Gastroesophageal sphincter (tissue), 4 donors: ENCODE measurements at regions not wholly inside any gene's neighbourhood (a gene's known extent, or its start where the extent isn't known, plus 50 kb on each side); places are given as distances from the start of the nearest gene placed in this dataset.

Experiments used
- ATAC-seq: fragments of 150-250 bp; one replicate; pipeline ENCODE4 v1.9.1; 2016; ENCODE audit warnings: mild to moderate bottlenecking, moderate library complexity
- H3K27ac ChIP-seq, 4 donors: fragments of 200-600 bp; sonication (generic) in 3 of 4; 1 replicate in 3 of 4; 2 replicates in 1 of 4; pipeline ENCODE4 v1.5.1; 2016 to 2019
- H3K27me3 ChIP-seq: fragments of 200-600 bp; sonication (generic); one replicate; pipeline ENCODE4 v1.5.1; 2019
- H3K36me3 ChIP-seq, 2 donors: fragments of 200-600 bp; sonication (generic); one replicate each; pipeline ENCODE4 v1.5.1; 2019; ENCODE audit warnings: control low read depth in 1 of 2
- H3K4me1 ChIP-seq, 3 donors: fragments of 200-600 bp; sonication (generic); 1 replicate in 2 of 3; 2 replicates in 1 of 3; pipeline ENCODE4 v1.5.1; 2016 to 2019; ENCODE audit warnings: control low read depth in 2 of 3
- H3K4me3 ChIP-seq, 2 donors: fragments of 200-600 bp; sonication (generic); one replicate each; pipeline ENCODE4 v1.5.1; 2019; ENCODE audit warnings: mild to moderate bottlenecking in 1 of 2, moderate library complexity in 1 of 2
- H3K9me3 ChIP-seq, 3 donors: fragments of 200-600 bp; sonication (generic); one replicate each; pipeline ENCODE4 v1.5.1; 2017 to 2019; ENCODE audit warnings: control low read depth in 2 of 3
- EP300 ChIP-seq: sonication (generic); formaldehyde crosslinking; IDR thresholded peaks from one replicate; pipeline ENCODE4 v1.6.1; 2017; ENCODE audit warnings: antibody characterized with exemption, mild to moderate bottlenecking
- POLR2A ChIP-seq, 2 donors: fragments of 450-650 bp; IDR thresholded peaks; one replicate each; pipeline ENCODE4 v1.6.1; 2017; ENCODE audit warnings: antibody characterized with exemption in 2 of 2, mild to moderate bottlenecking in 2 of 2, moderate library complexity in 1 of 2
- POLR2AphosphoS5 ChIP-seq: sonication (generic); formaldehyde crosslinking; IDR thresholded peaks from one replicate; pipeline ENCODE4 v1.6.1; 2017; ENCODE audit warnings: antibody characterized with exemption
- WGBS, 2 donors: methylation state at CpG; one replicate each; pipeline ENCODE4 v1.1.5; 2018; ENCODE audit warnings: low coverage in 1 of 2; 5-methylcytosine and 5-hydroxymethylcytosine counted together
- TF ChIP-seq, protein P1 (sequence below), 4 experiments: fragments of 200-600 bp in 2 of 4; fragments of 450-650 bp in 2 of 4; sonication (generic) in 1 of 4; IDR thresholded peaks; one replicate each; pipeline ENCODE4 v1.5.1; 2017 to 2019; ENCODE audit warnings: antibody characterized with exemption in 4 of 4, mild to moderate bottlenecking in 2 of 4, moderate library complexity in 2 of 4

DNA sequence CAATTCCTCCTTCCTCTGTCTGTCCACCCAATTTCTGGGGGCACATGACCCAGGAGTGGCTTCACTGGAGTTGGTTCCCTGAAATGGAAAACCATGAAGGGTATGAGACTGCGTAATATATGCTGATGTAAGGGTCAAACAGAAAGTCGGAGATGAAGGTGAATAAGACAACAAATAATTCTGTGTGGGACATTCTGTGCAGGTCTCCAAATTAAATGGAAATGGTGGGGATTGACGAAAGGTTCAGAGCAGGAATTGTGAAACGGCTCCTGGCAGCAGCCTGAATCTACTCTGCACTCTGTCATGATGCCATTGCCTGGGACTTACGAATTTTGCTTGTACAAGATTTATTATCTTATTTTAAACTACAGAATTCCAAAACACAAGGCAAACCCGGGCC, 174.8 kb upstream of the RORA start:
- WGBS, 2 donors, result 70 to 73% methylated on average over 6 of the region's 6 CpGs
- ATAC-seq, result no peak
- Histone ChIP-seq H3K4me3 (no peak overlapping the region), H3K9me3 (no peaks in the 10 kb centered on the region), H3K36me3 (no peaks in the 10 kb centered on the region), H3K27me3 (no peaks in the 10 kb centered on the region), H3K27ac (no peak overlapping the region), H3K4me1 (no peaks in the 10 kb centered on the region)
- TF ChIP-seq EP300 (no peak), POLR2A (IDR thresholded peaks at IDR 0.05) (no peak)
- TF ChIP-seq, protein P1, sequence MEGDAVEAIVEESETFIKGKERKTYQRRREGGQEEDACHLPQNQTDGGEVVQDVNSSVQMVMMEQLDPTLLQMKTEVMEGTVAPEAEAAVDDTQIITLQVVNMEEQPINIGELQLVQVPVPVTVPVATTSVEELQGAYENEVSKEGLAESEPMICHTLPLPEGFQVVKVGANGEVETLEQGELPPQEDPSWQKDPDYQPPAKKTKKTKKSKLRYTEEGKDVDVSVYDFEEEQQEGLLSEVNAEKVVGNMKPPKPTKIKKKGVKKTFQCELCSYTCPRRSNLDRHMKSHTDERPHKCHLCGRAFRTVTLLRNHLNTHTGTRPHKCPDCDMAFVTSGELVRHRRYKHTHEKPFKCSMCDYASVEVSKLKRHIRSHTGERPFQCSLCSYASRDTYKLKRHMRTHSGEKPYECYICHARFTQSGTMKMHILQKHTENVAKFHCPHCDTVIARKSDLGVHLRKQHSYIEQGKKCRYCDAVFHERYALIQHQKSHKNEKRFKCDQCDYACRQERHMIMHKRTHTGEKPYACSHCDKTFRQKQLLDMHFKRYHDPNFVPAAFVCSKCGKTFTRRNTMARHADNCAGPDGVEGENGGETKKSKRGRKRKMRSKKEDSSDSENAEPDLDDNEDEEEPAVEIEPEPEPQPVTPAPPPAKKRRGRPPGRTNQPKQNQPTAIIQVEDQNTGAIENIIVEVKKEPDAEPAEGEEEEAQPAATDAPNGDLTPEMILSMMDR (IDR thresholded peaks at IDR 0.05), result no peak

DNA sequence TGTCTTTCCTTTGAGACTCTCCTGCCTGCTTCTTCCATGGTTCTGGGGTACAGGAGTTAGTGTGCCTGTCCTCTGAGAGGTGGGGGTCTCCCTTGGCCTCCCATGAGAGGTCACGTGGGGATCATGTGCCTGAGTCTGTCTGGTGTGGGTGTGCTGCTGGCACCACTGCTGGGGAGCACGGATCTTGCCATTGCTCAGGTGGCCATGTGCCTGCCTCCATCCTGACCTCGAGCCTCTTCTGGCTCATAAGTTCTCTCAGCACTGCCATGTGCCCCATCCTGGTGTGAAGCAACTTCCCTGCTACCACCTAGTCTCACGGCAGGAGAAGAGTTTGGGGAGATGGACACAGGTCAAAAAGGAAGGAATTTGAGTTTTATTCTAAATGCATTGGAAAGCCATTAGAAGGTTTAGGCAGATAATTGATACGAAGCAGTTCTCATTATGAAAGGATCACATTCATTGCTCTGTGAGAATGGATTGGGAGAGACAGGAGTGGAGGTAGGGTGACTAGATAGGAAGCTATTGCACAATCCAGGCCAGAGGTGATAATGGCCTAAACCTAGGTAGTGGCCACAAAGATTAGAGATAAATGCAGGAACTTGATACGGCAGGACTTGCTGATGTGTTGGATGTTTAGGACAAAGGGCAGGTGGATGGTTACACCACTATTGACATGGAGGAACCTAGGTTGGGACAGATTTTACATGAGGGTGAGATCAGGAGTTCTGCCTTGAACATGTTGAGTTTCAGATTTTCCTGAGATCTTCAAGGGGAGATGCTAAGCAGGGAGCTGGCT, 173.0 kb upstream of the RORA start:
- Histone ChIP-seq H3K4me1 (no peaks in the 10 kb centered on the region), H3K9me3 (no peaks in the 10 kb centered on the region), H3K4me3 (no peak overlapping the region), H3K27ac (no peak overlapping the region), H3K27me3 (no peaks in the 10 kb centered on the region), H3K36me3 (no peaks in the 10 kb centered on the region)
- no peak for TF ChIP-seq POLR2AphosphoS5
- TF ChIP-seq EP300, result no peak
- TF ChIP-seq, protein P1 (IDR thresholded peaks at IDR 0.05), result no peak
- no peak for TF ChIP-seq POLR2A (IDR thresholded peaks at IDR 0.05)
- ATAC-seq, result no peak
- 87 to 90% methylated on average over 2 to 3 of the region's 6 CpGs for WGBS, 2 donors

DNA sequence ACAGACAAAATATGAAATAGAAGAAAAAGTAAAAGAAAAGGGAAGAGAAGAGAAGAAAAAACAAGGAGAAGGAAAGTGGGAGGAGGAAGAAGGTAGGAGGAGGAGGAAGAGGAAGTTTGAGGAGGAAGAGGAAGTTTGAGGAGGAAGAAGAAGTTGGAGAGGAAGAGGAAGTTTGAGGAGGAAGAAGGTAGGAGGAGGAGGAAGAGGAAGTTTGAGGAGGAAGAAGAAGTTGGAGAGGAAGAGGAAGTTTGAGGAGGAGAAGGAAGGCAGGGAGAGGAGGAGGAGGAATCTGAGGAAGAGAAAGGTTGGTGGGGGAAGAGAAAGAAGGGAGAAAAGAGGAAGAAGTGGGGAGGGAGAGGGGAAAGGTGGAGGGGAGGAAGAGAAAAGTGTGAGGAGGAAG, 169.2 kb upstream of the RORA start:
- no peaks in the 10 kb centered on the region for H3K36me3 ChIP-seq
- H3K27me3 ChIP-seq, result no peaks in the 10 kb centered on the region
- TF ChIP-seq POLR2A (IDR thresholded peaks at IDR 0.05), result no peak
- no peak for TF ChIP-seq EP300
- TF ChIP-seq, protein P1 (IDR thresholded peaks at IDR 0.05), result no peak
- no peak for TF ChIP-seq POLR2AphosphoS5

DNA sequence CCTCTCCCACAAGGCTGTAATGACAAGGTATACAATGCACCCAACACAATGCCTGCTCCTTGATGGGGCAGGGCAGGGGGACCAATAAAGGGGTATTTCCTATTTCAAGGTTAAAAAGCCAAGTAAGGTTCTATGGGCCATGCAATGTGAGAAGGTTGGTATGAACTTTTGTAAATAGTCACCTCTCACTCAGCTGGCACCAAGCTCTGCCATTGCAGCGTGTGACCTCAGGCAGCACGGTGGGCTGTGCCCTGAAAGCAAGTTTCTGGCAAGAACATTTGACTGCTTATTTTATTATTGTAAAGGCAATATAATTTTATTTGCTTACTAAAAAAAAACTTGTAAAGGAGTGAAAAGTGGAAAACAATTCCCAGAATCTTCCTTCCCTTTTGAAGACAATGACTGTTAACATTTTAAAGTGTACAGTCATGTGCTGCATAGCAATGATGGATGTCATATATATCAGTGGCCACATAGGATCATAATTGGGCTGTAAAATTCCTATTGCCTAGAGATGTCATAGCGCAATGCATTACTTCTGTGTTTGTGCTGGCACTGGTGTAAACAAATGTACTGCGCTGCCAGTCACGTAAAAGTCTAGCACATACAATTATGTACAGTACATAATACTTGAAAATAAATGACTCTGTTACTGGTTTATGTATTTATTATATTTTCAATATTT, 167.3 kb upstream of the RORA start:
- no peaks in the 10 kb centered on the region for H3K36me3 ChIP-seq
- no peak for TF ChIP-seq EP300
- WGBS, 2 donors, result 89 to 91% methylated on average over 5 of the region's 5 CpGs
- H3K4me3 ChIP-seq, result no peak overlapping the region
- no peak for ATAC-seq
- H3K4me1 ChIP-seq, result peaks cover 0 to 19% (median 0%) of the 10 kb centered on the region in 3 donors
- H3K9me3 ChIP-seq, result no peaks in the 10 kb centered on the region
- H3K27me3 ChIP-seq, result no peaks in the 10 kb centered on the region
- H3K27ac ChIP-seq, result no peak overlapping the region

More for the DNA sequence above, 169.2 kb upstream of the RORA start:
- Histone ChIP-seq H3K27ac (no peak overlapping the region), H3K9me3 (no peaks in the 10 kb centered on the region), H3K4me3 (no peak overlapping the region), H3K4me1 (peaks cover 0 to 12% (median 0%) of the 10 kb centered on the region in 3 donors)
- ATAC-seq, result no peak

DNA sequence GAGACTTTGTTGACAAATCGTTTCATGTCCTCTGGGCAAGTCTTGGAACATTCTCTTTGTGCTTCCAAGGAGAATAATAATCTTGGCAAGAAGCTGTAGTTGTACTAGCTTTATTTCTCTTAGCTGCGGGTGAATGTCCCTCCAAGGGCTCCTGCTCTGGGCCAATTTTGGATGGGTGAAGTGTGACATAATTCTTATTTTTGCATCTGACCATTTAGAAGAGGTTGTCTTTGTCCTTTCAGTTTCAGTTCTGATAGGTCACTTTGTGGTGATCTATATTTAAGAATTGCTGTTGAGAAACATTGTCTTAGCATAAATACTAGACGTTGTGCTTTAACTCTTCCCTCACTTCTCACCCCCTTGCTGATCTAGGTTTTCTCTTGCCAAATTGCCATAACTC, 164.8 kb upstream of the RORA start:
- peaks cover 0 to 19% (median 0%) of the 10 kb centered on the region in 3 donors for H3K4me1 ChIP-seq
- H3K4me3 ChIP-seq, result no peak overlapping the region
- peak overlapping the region in 3 of 4 donors; percentile 39 to 56 (median 51) for H3K27ac ChIP-seq
- WGBS, 2 donors, result 7 to 16% methylated on average over 3 of the region's 3 CpGs
- H3K27me3 ChIP-seq, result no peaks in the 10 kb centered on the region
- no peaks in the 10 kb centered on the region for H3K36me3 ChIP-seq
- H3K9me3 ChIP-seq, result no peaks in the 10 kb centered on the region
- peak; percentile 58 for ATAC-seq
- TF ChIP-seq POLR2AphosphoS5, result peak; percentile 9
- TF ChIP-seq, protein P1 (IDR thresholded peaks at IDR 0.05), result no peak
